ENCODE measurements at regions not wholly inside any gene's neighbourhood (a gene's known extent, or its start where the extent isn't known, plus 50 kb on each side); places are given as distances from the start of the nearest gene placed in this dataset.
A peak's percentile ranks its signal among the peaks of the same experiment; 100 is the strongest.
"Not testable (repeated sequence)": the region's sequence is repeated elsewhere in the genome, so short reads cannot be mapped to it uniquely, and the experiment has no call there.

DNA sequence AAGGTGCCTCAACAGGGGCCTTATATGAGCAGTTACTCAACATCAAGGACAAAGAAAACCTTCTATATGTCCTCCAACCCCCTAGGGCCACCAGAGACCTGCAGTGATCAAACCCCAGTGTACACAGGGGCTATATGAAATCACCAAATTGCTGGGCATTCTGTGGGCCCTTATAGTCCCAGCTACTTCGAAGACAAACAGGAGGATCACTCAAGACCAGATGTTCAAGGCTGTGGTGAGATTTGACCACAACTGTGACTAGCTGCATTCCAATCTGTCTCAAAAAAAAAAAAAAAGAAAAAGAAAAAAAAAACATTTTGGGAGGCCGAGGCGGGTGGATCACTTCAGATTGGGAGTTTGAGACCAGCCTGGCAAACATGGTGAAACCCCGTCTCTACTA is 51.0 kb upstream of the PRB2 start:
- intact Hi-C loops (cut with DNase I), result no loop called here
- DNase-seq (no peak), ATAC-seq (ENCODE audit: poor library complexity) (no peak)

DNA sequence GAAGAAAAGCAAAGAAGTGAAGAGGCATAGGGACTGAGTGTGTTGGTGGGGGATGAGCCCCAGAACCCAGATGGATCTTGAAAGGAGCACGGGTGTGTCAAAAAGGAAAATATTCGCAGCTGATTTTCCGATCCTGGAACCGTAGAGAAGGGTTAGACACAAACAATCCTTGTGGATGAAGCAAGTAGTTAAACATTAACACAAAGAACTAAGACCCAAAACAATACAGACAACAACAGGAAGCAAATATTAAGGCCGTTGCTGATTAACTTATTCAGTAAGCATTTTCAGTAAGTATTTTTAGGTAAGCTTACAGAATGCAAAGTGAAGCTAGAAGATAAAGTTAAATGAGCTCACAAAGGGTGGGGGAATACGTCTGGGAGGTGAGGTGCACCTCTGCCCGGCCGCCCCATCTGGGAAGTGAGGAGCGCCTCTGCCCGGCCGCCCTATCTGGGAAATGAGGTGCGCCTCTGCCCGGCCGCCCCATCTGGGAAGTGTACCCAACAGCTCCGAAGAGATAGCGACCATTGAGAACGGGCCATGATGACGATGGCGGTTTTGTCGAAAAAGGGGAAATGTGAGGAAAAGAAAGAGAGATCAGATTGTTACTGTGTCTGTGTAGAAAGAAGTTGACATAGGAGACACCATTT is 62.8 kb upstream of the PRB2 start:
- DNase-seq (no peak), ATAC-seq (ENCODE audit: poor library complexity) (no peak)
- intact Hi-C loops (cut with DNase I), result no loop called here

DNA sequence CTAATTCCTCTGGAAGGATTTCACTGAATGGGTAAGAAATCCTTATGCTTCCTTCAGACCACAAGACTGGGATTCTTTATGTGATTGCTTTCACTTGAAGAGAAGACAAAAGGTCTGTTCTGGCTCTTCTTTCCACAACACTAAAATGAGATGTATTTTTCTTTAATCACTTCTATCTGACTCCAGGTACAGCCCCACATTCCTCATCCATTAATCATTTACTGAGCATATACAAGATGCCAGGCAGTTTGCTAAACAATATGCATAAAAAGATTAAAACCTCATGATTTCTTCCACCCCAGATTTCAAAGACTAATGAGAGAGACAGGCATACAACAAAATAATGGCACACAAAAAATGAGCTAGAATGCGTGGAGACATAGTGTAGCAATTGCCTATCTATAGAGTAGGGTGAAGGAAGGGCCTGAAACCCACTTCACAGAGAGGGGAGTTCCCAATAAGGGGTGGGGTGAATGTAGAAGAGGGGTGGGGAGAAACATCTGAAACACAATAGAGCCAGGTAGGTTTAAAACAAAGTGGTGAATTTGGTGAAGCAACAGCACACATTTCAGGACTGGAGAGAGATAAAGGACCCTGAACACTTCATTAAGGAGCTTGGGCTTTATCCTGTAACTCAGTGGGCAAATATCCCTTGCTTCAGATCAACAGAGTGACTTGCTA is 65.1 kb upstream of the PRB2 start:
- DNase-seq (no peak), ATAC-seq (ENCODE audit: poor library complexity) (no peak)
- intact Hi-C loops (cut with DNase I), result no loop called here

DNA sequence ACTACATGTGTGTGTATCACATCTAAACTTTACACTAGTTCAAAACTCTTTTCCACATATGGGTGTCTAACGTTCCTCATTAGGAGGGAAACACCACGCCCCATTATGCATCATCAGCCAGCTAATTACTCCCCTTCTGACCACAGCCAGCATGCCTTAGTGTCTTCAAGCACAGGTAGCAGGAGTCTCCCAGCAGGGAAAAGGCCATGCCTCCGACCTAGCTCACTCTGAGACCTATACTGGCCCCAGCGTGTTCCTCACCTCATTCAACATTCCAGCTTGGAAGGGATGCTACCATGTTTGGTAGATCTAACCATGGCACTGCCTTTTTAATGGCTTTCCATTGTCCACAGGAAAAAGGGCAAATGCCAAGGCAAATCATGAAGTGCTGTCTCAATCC is 66.1 kb upstream of the PRB2 start:
- ATAC-seq (ENCODE audit: poor library complexity) (no peak), DNase-seq (no peak)
- intact Hi-C loops (cut with DNase I), result no loop called here

DNA sequence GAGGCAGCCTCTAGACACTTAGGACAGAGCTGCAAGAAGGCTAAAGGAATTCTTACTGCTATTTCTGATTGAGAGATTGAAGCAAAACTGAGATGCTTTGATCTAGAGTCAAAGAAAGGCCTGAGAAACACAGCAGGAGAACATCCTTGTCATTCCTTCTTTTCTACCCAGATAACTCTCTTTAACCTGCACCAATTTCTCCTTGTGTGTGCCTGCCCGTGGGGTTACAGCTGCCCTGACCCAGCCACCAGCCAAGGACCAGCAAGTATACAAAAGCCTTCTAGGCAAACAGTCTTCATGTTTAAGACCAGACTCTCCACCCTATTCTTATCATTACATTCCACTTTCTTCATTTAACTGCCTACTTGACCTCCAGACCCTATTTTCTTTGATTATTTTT is 81.7 kb upstream of the PRB2 start:
- DNase-seq, result no peak
- intact Hi-C loops (cut with DNase I), result no loop called here
- ATAC-seq (ENCODE audit: poor library complexity), result no peak

DNA sequence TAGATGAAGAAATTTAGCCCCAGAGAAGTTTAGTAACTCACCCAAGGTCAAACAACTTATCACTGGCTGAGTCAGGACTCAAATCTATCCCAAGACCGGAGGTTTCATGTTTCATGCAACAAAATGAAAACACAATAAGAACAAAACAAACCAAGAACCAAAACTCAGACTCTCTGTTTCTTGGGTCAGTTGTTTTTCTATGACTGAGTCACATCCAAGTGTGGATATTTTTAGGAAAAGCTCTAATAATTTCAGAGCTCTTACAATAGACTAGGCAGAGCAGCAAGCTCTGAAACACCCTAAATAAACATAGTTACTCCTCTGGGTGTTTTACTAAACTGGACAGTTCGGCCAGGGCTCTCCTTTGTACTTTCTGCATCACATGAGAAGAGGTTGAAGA is 87.6 kb upstream of the PRB2 start:
- ATAC-seq (ENCODE audit: poor library complexity), result no peak
- no peak for DNase-seq
- intact Hi-C loops (cut with DNase I), result loop anchor here (10.0 kb wide), 1 partner anchor 618 kb away; no protein-coding TSS in a partner anchor

DNA sequence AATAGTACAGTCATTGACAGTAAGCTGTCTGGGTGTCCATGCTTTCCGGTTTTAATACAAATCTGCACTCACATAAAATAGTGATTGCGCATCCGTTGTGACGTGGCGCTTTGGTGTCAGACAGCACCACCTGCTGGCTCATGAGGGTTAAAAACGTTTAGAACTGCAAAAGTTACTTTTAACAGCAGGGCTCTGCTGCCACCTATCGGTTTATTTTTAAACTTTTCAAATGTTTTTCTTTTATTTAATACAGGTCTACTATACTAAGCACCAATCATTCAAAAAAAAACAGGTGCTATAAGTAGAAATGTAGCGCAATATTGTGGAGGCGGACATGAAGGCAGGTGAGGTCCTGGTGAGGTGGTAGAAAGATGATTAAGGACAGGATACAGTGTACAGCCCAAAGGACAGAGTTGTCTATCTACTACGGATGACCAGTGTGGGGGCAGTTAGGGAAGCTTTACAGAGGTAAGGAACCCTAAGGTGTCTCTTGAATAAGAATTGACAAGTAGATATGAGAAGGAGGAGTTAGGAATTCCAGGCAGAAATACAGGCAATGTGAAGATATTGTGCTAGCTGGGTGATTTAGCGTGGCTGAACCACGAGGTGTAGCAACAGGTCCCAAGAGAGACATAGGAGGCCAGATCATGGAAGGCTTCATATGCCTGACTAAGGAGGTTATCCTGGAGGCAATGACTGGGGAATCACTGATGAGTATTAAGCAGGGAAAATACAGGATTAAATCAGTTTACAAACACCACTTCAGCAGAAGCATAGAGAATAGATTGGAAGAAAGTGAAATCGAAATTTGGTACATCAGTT is 91.5 kb upstream of the PRB2 start:
- DNase-seq (peak; percentile 71), ATAC-seq (ENCODE audit: poor library complexity) (peak; percentile 84)
- intact Hi-C loops (cut with DNase I), result loop anchor here (5.0 to 10.0 kb wide), 2 partner anchors 622 to 715 kb away; no protein-coding TSS in a partner anchor

DNA sequence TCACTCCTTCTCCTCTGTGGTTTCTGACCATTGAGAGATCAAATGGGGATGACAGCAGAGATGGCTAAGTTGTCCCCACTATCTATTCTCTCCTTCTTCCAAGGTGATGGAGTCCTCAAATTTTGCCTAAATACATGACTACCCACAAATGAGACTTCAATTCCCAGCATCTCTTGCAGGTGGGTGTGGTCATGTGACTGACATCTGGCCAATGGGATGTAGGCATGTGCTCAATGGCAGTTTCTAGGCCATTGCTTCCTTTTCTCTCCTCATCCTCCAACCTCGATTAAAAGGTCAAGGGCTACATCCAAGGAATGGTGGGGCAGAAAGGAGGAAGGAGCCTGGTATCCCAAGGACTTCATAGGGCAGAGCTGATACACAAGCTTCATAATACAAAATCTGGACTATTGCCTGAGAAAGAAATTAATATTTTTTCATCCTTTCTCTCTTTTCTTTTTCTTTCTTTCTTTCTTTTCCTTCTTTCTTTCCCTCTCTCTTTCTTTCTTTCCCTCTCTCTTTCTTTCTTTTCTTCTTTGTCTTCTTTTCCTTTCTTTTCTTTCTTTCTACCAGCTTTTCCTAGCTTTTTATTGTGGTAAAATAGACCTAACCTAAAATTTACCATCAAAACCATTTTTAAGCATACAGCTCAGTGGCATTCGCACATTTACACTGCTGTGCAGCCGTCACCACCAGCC is 100.9 kb upstream of the PRB2 start:
- DNase-seq (no peak), ATAC-seq (ENCODE audit: poor library complexity) (no peak)
- intact Hi-C loops (cut with DNase I), result no loop called here

DNA sequence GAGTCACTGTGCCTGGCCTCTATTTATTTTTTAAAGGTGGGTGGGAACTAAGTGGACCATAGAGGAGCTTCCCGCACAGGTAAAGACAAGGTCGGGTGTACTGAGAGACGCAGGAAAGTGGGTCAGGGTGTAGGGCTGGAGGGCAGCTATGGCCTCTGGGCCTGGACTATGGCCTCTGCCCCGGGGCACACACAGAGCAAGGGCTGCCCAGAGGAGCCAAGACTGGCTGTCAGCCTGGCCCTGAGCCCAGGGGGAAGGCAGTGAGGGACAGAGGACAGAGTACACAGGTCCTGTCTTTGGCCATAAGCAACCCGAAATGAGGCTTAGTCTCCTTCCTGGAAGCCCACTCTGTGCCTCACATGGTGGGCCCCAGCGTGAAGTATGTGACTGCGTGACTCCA is 102.1 kb upstream of the PRB2 start:
- intact Hi-C loops (cut with DNase I), result no loop called here
- DNase-seq (no peak), ATAC-seq (ENCODE audit: poor library complexity) (no peak)

DNA sequence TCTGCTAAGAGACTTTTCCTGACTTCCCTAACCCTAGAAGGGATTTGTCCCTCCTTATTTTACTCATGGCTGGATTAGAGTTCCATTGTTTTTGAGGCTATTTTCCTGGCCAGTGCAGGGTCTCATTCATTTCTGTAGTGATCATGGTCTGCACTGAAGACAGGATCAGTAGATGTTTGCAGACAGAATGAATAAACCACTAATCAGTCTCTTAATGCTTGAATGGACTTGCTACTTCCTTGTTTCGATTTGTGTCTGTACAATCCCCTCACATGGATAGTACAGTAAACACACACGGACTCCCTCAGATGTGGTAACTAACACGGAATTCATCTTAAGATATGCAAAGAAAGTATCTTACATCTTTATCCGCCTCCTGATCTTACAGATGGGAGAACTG is 102.6 kb upstream of the PRB2 start:
- DNase-seq (no peak), ATAC-seq (ENCODE audit: poor library complexity) (no peak)
- intact Hi-C loops (cut with DNase I), result no loop called here

DNA sequence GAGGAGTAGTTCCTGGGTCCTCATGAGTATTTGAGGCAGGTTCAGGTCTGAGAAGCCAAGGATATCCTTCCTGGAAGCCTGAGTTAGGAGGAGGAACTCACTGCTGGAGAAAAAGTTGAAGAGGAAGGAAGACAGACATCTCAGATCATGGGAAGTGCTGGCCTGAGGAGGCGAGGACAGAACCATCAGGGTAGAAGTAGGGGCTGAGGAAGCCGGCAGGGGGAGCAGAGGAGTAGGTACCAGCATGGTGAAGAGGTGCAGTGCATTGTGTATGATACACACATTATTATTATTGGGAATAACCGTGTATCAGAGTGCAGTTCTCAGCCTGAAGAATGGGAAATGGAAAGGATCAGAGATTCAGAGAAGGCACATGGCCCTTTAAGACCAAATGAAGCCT is 103.2 kb upstream of the PRB2 start:
- ATAC-seq (ENCODE audit: poor library complexity); DNase-seq; intact Hi-C loops (cut with DNase I): not testable (repeated sequence)

DNA sequence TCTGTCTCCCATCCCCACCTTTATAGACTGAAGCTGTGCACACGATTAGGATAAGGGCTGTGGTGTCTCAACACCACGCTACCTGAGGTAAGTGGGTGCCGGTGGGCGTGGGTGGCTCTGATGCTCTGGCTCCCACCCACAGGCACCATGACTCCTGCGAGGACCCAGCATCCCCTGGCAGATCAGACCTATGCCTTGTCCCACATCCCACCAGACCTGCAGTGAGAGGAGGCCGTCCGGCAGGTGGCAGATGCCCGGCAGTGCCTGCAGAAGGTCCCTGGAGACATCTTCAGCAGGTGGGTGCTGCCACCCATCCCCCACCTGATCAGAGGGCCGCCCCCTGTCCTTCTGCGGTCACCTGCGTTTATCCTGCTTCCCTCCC is 104.4 kb upstream of the PRB2 start:
- ATAC-seq (ENCODE audit: poor library complexity) (no peak), DNase-seq (no peak)
- intact Hi-C loops (cut with DNase I), result no loop called here

DNA sequence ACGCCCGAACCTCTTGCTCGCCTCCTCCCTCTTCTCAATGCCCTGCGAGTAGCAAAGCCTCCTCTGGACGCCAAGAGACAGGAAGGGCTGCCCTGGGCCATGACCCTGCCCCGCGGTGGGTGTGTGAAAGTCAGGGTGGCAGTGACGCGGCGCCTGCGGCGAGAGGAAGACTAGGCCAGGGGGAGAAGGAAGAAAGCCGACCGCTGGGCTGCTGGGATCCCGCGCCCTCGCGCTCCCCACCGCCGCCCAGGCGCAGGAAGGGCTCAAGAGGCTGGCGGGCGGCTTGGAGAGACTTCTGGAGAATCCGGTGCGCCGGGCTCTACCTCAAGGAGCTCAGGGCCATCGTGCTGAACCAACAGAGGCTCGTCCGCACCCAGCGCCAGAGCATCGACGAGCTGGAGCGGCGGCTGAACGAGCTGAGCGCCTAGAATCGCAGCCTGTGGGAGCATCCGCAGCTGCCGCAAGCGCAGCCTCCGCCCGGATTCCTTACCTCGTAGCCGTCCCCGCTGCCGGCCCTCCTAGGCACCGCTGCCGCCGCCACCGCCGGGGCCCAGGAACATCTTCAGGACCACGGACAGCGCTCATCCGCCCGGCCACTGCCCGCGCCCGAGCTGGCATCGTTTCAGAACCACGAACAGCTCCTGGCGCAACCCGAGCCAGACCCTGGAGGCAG is 105.0 kb upstream of the PRB2 start:
- DNase-seq, result peak; percentile 86
- peak; percentile 95 for ATAC-seq (ENCODE audit: poor library complexity)
- intact Hi-C loops (cut with DNase I), result no loop called here

DNA sequence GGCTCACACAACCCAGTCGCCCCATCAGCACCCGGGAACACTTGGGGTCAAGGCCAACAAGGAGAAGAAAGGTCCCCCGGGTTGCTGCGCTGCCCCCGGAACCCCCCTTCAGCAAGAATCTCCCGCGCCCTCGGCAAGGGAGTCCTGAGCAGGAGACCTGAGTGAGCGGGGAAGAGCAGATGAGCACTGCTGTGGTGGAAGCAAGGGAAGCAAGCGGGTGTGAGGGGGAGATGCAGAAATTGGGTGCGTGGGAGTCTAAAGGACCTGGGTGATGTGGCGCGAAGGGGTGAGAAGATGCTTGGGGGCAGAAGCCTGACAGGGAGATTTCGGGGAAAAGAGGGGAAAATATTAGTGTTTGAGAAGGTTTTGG is 105.5 kb upstream of the PRB2 start:
- DNase-seq, result no peak
- intact Hi-C loops (cut with DNase I), result no loop called here
- ATAC-seq (ENCODE audit: poor library complexity), result no peak

DNA sequence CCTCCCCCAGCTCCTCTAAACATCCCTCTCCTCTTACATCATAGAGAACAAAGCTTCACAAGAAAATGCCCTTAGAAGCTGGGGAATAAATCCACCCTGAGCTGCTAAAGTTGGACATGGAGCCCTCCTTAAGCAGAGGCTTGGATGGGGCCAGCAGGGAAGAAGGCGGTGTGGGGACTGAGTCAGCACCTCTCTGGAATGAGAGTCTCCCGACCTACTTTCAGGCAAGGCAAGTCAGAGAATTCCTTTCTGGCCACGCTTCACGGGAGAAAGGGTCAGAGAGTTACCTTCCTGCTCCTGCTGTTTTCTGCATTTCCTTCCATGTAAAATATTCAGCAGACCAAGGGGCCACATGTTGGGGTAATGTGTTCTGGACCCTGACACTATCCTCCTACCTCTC is 113.3 kb upstream of the PRB2 start:
- ATAC-seq (ENCODE audit: poor library complexity), result no peak
- intact Hi-C loops (cut with DNase I), result no loop called here
- no peak for DNase-seq

DNA sequence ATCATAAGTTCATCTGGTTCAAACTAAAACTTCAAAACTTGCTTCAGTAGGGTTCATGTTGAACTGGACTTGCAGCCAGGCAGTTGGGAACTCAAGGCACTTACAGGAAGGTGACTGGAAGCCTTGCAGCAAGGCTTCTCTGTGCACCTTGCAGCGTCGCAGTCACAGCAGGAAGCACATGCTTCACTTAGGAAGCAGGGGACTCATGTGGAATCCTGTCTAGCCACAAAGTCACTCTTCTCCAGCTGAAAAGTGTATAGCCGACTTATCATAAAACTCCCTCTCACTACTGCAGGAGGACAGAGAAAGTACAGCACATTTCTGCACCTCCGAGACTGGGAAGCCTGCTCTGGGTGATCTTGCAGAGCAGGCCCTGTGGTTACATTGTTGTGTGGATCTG is 114.0 kb upstream of the PRB2 start:
- no peak for DNase-seq
- intact Hi-C loops (cut with DNase I), result no loop called here
- no peak for ATAC-seq (ENCODE audit: poor library complexity)

DNA sequence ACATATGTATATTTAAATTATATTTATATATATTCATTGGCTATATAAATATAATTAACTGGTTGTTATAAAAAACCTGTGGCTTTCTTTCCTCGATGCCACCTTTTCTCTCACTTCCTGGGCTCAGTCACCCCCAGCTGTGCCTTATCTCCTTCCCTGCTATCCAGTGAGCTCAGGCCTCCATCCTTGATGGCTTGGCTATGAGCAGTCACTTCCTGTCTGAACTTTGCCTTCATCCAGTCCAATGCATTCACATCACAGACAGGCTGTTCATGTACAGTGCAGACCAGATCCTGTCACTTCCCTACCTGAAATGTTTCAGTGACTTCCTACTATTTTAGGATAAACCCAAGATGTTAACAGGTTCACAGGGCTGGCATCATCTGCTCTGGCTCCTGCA is 115.3 kb upstream of the PRB2 start:
- no peak for DNase-seq
- no peak for ATAC-seq (ENCODE audit: poor library complexity)
- intact Hi-C loops (cut with DNase I), result no loop called here

DNA sequence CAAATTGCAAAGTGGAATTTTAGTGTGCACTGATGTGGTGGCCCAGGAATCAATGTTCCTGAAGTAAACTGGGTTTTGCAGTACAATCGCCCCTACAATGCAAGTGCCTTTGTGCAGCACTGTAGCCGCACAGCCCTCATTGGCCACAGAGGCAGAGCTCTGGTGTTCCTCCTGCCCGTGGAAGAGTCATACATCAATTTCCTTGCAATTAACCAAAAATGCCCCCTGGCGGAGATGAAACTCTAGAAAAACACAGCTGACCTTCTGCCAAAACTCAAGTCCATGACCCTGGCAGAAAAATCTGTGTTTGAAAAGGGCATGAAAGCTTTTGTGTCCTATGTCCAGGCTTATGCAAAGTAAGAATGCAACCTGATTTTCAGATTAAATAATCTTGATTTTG is 117.9 kb upstream of the PRB2 start:
- DNase-seq (no peak), ATAC-seq (ENCODE audit: poor library complexity) (no peak)
- intact Hi-C loops (cut with DNase I), result no loop called here

DNA sequence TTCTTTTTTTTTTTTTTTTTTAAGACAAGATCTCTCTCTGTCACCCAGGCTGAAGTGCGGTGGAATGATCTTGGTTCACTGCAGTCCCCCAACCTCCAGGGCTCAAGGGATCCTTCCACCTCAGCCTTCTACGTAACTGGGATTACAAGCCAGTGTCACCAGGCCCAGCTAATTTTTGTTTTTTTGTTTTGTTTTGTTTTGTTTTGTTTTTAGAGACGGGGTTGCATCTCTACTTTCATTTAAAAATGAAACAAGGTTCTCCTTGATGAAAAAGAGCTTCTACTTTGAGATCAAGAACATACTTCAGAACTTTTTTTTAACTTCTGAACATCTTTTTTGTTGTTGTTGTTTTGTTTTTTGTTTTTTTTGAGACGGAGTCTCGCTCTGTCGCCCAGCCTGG is 121.7 kb upstream of the PRB2 start:
- intact Hi-C loops (cut with DNase I), result no loop called here
- ATAC-seq (ENCODE audit: poor library complexity) (no peak), DNase-seq (no peak)
